NCI-H1694 (cell line): ENCODE measurements at regions not wholly inside any gene's neighbourhood (a gene's known extent, or its start where the extent isn't known, plus 50 kb on each side); places are given as distances from the start of the nearest gene placed in this dataset.

Experiments used
- DNase-seq: peaks from one replicate; lab custom pipeline; 2025; lab: John Stamatoyannopoulos, UW

DNA sequence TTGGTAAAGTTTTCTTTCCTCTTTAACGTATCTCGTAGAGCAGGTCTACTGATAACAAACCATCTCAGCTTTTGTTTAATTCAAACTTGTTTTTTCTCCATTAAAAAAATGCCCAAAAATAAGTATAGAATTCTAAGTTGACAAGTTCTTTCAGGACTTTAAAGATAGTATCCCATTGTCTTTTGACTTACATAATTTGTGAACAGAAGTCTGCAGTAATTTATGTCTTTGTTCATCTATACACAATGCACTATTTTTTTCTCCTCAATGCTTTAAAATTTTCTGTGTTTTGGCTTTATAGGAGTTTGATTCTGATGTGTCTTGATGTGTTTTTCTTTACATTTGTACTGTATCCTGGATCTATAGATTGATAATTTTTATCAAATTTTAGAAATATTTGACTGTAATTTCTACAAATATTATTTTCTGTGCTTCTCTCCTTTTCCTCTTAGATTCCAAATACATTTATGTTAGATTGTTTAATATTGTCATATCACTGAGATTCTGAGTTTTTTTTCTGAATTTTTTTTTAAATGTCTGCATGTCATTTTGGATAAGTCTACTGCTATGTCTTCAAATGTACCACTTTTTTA lies 143.3 kb downstream of the FTCDNL1 start:
- no peak for DNase-seq

DNA sequence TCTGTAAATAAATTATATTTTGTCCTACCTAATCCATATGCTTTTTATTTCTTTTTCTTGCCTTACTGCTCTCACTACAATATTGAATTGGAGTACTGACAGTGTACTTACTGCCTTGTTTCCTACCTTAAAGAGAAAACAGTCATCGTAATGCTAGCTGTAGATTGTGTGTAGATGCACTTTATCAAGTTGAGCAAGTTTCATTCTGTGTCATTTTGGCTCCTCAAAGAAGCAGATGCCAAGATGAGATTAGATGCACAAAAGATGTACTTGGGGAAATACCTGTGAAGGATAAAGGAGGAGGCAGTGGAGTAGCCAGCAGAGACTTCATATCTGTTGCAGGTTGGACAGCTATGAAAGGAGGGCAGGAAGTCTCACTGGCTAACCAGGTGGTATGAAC lies 145.5 kb downstream of the FTCDNL1 start:
- no peak for DNase-seq

DNA sequence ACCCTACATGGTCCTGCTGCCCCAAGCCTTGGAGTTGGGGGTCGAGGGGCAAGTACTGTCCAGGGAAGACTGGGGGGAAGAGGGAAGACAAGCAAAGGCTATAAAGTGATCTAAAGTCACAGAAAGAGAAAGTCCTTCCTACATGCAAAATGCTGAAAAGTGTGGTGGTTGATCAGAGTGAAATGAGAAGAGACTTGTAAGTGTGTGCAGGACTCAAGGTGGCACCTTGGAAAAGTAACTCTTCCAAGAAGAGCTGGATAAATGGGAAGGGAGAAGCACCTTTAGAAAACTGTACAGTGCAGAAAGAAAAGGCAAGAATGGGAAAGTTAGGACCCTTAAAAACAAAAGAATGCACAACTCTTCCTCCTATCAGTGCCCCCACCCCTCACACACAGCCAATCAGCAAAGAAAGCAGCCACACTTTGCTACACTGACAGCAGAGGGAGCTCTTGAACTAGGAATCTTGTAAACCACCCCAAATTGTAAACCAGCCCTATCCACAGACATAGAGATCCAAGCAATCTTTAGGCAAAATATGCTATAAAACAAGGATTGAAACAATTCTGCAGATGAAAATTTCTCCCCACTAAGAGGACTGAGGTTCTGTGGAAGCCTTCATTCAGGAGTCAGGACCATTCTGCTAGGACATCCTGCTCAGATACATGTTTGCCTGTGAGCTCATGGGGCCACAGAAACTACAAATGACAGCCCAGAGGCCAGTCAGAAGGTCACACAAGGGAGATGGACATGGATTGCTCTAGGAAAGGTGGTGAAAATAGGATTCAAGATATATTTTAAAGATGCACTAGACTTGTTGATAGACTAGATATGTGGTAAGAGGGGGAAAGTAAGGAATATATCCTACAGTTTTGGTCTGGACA lies 146.4 kb downstream of the FTCDNL1 start:
- DNase-seq, result peak; percentile 56

DNA sequence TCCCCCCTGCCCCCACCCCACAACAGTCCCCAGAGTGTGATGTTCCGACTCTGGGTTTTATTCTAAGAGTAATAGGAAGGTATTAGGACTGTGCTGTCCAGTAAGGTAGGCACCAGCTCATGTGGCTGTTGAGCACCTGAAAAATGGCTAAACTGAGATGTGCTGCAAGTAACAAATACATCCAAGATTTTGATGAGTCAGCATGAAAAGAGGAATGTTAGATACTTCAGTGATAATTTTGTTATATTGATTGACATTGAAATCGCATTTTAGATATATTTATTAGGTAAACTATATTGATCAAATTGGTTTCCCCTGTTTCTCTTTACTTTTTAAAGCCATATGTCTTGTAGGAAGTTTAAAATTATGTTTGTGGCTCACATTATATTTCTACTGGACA lies 147.8 kb downstream of the FTCDNL1 start:
- no peak for DNase-seq

DNA sequence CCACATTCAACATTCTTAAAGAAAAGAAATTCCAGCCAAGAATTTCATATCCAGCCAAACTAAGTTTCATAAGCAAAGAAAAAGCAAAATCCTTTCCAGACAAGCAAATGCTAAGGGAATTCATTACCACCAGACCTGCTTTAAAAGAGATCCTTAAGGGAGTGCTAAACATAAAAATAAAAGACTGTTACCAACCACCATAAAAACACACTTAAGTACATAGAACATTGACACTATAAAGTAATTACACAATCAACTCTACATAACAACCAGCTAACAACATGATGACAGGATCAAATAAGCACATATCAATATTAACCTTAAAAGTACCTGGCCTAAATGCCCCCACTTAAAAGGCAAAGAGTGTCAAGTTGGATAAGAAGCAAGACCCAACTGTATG lies 153.5 kb downstream of the FTCDNL1 start:
- DNase-seq, result no peak

DNA sequence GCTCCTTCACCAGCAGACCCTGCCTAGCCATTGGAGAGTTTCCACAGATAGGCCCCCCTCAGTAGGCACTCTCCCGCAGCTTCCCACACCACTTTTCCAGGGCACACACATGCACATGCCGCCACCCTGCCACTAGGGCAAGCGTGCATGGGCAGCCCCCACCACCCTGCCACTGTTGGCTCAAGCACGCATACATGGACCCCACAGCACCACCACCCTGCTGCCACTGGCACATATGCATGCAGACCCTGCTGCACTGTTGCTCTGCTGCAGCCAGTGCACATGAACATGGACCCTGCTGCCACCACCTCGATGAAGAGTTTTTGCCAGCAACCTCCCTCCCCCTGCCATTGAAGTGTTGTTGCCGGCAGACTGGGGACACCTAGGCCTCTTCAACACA lies 154.9 kb downstream of the FTCDNL1 start:
- DNase-seq, result no peak

DNA sequence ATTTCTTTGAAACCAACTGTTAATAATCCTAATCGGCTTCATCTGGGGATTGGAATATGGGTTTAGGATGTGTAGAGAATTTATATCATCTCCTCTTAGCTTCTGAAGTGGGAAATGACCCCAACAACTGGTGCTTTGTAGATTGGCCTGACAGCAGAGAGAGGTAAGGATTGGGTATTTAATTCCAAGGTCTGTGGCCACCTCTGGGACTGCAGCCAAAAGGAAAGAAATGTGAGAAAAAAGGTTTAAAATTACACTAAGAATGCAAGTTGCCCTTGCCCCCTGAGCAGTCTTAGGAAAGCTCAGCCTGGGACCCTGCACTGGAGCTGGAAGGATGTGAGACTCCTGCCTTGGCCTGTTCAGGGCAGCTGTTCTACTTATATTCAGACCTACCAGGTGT lies 157.1 kb downstream of the FTCDNL1 start:
- DNase-seq, result no peak

DNA sequence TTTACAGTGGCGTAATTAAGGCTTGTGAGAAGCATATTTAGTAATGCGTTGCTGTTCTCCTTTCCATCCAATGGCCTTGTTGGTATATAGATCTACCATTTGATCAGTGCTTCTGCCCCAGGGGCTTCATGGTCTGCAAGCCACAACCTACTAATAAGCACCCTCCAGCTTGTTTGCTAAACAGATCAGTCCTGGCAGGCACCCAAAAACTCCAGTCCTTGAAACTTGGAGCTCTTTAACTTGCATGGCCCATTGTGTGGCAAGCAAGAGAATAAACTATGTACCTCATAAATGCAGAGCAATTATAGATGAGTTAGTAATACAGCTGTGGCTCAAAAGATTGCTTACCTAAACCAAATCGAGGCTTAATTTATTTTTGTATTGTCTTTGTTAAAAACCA lies 158.5 kb downstream of the FTCDNL1 start:
- no peak for DNase-seq

DNA sequence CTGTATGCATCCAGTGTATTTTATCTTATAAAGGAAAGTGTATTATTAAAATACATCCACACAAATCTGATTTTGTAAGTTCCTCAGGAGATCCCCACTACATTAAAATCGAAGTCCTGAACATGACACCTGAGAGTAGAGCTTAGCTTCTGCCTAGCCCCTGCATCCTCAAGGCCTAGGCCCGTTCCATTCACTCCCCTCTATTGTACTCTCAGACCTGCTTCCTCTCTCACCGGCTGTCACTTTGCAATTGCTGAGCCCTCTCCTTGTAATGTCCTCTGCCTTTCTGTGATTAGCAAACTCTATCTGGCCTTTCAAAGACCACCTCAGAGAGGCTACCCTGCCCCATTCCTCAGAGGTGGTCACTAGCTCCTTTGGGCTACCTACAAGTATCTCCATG lies 160.8 kb downstream of the FTCDNL1 start:
- no peak for DNase-seq

DNA sequence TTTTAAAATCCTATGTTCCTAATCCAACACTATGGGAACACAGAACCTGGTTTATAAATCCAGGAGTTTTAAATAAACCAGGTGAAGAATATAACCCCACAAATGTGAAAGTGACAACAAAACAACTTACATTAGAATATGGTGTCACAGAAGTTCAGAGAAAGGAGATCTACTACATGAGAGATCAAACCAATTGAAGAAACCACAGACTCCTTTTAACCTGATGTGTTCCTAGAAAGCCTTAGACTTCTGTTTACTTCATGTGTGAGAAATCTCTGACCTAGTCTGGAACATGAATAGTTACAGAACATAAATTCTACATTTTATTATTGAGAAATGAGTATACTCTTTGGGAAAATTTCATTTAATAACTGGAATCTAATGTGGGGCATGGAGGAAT lies 165.3 kb downstream of the FTCDNL1 start:
- DNase-seq, result no peak

DNA sequence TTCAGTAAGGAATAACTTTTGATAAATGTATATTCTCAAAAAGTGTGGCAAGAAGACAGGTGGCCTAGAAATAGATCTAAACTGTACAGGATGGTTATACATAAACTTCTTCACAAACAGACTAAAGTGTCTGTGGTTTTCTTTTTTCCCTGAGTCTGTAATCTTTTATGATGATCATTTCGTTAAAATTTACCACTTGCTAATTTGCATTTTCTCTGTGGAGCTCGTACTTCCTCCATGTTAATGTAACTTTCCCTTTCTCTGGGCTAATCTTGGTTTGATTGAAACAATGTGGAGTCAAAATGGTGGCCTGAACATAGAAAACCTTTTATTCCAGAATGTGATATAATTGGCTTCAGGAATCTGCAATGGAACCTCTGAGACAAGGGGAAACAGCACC lies 166.2 kb downstream of the FTCDNL1 start:
- DNase-seq, result no peak

DNA sequence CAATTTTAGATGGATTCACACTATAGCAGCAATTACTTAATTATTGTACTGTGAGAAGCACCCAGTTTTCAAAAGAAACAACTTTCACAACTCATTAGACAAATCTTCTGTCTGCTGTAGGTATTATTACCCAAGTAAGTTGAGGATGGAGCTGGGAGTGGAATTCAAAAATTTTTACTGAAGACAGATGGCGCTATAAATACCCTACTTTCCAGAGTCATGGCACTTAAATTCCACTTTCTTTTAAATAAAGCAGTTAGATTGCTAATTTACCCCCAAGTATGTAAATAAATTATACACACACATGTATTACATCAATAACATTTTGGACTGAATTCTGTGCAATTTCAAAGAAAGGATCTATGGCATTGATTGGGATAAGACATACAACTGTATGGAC lies 166.8 kb downstream of the FTCDNL1 start:
- no peak for DNase-seq

DNA sequence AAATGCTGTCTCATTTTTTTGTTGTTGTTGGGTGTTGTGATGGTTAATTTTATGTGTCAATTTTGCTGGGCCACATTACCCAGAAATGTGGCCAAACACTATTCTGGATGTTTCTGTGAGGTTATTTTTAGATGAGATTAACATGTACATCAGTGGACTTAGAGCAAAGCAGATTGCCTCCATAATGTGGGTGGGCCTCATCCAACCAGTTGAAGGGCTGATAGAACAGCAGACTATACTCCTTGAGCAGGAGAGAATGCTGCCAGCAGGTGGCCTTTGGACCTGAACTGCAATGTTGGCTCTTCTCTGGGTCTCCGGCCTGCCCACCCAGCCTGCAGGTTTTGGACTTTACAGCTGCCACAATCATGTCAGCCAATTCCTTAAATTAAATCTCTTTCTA lies 169.0 kb downstream of the FTCDNL1 start:
- no peak for DNase-seq

DNA sequence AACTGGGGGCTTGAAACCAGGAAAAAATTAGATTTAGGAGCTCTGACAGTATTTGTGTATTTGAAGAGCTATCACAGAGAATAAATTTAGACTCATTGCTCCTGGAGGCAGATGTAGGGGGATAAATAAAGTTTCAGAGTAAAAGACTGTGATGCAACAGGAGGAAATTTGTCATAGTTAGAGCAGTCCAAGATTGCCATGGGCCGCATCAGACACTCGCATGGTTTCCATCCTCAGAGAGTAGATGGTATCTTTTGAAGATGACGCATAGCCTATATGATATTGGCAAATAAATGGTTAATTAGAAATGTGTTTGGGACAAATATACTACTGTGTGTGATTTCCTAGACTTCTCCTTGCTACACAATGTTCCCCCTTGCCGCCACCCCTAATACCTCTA lies 170.5 kb downstream of the FTCDNL1 start:
- DNase-seq, result no peak

DNA sequence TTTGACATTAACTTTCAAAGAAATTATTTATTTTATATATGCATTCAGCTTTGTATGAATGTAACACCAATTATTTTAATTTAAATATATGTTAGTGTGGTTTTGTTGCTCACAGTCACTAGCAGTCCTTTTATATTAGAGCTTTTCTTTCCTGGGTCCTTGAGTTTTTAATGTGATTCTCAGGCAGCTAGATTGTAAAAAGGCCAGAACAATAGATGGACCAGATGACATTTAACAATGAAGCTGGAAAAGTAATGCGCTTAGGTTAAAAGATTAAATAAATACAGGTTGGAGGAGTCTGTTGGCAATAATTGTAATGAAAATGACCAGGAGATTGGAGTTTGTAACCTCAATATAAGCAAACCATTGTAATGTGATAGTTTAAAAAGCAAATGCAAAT lies 171.1 kb downstream of the FTCDNL1 start:
- no peak for DNase-seq

DNA sequence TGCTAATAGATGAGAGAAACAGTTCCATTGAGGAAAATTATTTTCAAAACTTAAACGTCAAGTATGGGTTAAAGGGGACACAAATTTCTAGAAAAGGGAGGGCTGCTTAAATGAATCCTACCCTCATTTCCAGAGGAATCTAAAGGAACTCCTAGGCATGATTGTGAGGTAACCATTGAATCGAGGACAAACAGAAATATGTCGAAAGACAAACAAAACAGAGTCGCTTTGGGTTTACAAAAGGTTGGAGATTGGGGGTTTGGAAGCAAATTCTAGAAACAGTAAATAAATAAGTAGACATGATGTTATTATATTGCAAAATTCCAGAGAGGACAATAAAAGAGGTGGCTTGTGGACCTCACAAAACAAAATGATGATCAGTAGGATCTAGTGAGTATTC lies 173.1 kb downstream of the FTCDNL1 start:
- no peak for DNase-seq

DNA sequence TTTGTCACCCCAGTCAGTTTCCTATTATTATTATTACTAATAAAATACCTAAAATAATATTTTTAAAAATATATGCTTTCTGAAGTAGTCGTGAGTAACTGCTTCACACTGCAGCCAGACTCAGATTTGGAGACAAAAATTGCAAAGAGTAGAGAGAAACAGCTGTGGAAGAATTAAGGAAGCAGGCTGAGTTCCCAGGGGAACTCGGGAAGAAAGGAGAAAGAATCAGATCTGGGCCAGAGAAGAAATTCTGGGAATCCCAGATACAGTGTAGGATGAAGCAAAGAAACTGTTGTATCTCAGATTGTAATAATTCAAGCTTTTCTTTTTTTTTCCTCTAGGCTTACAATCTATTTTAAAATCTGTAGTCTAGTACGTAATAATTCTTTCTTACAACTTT lies 182.3 kb downstream of the FTCDNL1 start:
- no peak for DNase-seq

DNA sequence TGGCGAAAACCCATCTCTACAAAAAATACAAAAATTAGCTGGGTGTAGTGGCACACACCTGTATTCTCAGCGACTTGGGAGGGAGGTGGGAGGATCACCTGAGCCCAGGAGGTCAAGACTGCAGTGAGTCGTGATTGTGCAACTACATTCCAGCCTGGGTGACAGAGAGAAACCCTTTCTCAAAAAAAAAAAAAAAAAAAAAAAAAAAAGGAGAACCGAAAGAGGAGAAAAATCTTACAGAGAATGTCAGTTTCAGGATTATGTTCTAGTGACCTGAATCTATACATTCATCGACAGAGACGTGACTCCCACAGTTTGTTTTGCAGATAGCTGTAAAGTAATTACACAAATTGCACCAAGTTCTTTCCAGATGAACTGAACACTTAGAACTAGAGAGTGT lies 187.8 kb downstream of the FTCDNL1 start:
- DNase-seq, result no peak

DNA sequence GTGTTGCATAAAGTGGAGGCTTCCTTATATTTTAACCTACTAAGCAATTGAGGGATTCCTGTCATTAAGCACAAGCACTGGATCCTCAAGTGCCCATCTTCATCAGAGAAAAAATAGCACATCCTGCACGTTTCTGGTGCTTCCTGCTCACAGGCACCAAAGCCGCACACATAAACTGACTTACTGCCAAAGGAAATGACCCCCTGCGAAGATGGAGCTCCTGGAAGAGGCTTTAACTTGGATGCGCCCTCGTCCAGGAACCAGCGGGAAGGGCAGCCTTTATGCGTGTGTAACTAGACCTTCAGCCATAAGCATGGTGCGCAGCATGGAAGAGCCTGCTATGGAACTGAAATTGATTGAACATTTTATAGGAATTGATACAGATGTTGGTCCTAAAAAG lies 188.7 kb downstream of the FTCDNL1 start:
- DNase-seq, result no peak

DNA sequence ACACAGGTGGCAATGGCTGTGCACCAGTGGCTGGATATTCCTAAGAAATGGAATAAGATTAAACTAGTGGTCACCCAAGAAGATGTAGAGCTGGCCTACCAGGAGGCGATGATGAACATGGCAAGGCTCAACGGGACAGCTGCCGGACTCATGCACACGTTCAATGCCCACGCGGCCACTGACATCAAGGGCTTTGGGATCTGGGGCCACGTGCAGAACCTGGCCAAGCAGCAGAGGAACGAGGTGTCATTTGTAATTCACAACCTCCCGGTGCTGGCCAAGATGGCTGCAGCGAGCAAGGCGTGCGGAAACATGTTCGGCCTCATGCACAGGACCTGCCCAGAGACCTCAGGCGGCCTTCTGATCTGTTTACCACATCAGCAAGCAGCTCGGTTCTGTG lies 190.8 kb downstream of the FTCDNL1 start:
- DNase-seq, result no peak

DNA sequence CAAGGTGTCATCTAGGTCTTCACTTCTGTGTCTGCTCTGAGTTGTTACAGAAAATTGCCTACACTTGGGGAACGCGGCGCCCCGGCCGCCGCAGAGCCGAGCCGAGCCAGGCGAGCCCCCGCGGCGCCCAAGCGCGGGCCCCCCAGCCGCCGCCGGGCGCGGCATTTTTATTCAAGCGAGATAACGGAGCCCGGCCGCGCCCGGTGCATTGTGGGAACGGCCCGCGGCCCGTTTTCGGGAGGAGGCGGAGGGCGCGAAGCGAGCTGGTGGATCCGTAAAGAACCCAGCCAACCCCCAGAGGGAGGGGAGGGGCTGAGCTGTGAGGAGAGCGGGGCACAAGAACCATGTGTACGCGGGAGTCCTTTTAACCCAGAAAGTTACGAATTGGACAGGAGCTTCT lies 191.8 kb downstream of the FTCDNL1 start:
- peak; percentile 21 for DNase-seq

DNA sequence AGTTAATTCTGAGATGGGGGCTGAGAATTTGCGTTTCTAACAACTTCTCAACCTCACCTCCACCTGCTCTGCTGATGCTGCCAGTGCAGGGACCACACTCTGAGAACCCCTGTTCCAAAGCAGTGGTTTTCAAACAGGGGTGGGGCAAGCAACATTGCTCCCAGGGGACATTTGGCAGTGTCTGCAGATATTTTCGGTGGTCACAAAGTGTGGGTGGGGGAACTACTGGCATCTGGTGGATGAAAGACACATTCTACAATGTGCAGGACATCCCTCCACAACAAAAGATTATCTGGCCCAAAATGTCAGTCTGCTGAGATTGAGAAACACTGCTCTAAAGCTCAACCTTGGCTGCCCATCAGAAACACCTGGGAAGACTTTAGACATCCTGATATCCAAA lies 188.7 kb upstream of the SATB2 start:
- no peak for DNase-seq

DNA sequence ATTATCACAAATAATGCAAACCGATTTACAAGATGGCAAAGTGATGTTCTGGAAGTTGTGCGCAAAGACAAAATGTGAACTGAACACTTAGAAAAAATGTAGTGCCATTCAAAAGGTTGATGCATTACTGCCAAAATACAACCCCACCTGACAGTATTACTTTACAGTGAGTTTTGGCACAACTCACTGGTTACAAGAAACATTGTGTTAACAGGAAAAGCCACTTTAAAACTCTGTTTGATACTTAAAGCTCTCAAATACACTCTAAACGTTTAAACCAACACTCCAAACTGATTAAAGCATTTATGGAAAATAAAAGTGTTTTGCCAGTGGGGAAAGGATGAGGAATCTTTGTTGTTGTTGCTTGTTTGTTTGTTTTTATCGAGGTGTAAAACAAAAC lies 173.4 kb upstream of the SATB2 start:
- no peak for DNase-seq

DNA sequence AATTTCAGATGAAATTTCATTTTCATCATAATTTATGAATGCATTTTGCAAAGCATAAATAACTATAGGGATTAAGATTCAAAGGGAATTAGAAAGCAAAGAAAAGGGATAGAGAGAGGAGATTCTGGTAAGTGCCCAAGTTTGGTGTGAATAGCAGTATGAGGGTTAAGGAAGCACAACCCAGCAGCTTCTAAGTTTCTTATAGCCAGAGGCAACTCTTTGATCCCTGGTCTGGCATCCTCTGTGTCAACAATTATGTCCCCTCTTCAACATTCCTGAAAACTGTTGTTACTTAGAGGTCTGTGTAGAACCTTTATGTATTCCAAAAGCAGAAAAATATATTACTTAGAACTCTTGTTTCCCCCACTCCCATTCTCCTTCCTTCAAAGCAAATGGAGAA lies 171.6 kb upstream of the SATB2 start:
- no peak for DNase-seq
